ENCODE measurements at regions not wholly inside any gene's neighbourhood (a gene's known extent, or its start where the extent isn't known, plus 50 kb on each side); places are given as distances from the start of the nearest gene placed in this dataset.
A peak's percentile ranks its signal among the peaks of the same experiment; 100 is the strongest.

DNA sequence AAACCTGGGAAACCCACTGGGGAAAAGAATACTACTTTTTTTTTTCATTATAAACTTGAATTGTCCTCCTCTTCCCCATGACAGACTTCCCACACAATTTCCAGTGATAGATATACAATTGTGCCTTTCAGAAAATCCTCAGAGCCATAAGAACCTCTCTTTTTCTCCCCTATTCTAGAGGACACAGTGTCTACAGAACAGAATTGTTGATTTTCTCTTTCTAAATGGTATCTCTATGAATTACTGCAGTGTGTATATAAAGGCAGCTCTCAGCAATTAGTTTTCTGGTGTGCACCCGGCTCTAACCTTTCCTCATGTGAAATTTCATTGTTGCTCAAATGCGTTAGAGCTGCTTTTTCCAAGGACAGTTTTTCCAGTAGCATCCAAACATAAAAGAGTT lies 430.1 kb downstream of the TUSC7 start:
- Histone ChIP-seq H3K4me3 (no peak overlapping the region), H3K36me3 (no peaks in the 10 kb centered on the region), H3K9me3 (ENCODE audit: low read depth) (no peaks in the 10 kb centered on the region), H3K27me3 (no peaks in the 10 kb centered on the region), H3K4me1 (ENCODE audit: low read depth) (peaks cover 7% of the 10 kb centered on the region), H3K27ac (no peak overlapping the region)
- TF ChIP-seq CTCF (IDR thresholded peaks at IDR 0.05; ENCODE audit: low read depth, low read length): no peak
- no peak for DNase-seq (ENCODE audit: low read depth in 1 of 2, low spot score in 1 of 2)

- no peak for TF ChIP-seq CTCF (IDR thresholded peaks at IDR 0.05; ENCODE audit: low read depth, low read length)
- Histone ChIP-seq H3K9me3 (ENCODE audit: low read depth) (no peaks in the 10 kb centered on the region), H3K27me3 (no peaks in the 10 kb centered on the region), H3K4me3 (no peak overlapping the region), H3K4me1 (ENCODE audit: low read depth) (peaks cover 8% of the 10 kb centered on the region), H3K36me3 (no peaks in the 10 kb centered on the region), H3K27ac (no peak overlapping the region)
- DNase-seq (ENCODE audit: low read depth in 1 of 2, low spot score in 1 of 2): no peak
Measured at GRCh38 chr3:117141812-117142211, 432.2 kb downstream of the TUSC7 start.

DNA sequence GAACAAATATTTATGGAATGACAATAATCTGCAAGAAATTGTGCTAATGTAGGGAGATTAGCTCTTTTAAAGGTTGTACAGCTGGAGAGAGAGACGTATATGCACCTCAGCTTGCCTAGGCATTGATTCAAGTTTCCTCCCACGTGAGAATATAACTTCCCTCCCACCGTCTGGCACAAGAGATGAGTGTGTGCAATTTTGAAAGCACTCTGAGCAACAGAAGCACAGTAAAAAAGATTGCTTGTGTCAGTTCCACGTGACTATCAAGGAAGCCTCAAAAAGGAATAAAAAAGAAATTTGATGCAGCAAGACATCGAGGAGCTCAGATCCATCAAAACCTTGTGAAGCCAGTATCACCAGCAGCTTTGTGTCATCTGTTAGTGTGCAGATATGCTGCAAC lies 435.3 kb downstream of the TUSC7 start:
- Histone ChIP-seq H3K27ac (no peak overlapping the region), H3K9me3 (ENCODE audit: low read depth) (no peaks in the 10 kb centered on the region), H3K4me3 (no peak overlapping the region), H3K36me3 (no peaks in the 10 kb centered on the region), H3K4me1 (ENCODE audit: low read depth) (peaks cover 13% of the 10 kb centered on the region), H3K27me3 (no peaks in the 10 kb centered on the region)
- peak in 1 of 2 donors; percentile 11 for DNase-seq (ENCODE audit: low read depth in 1 of 2, low spot score in 1 of 2)
- TF ChIP-seq CTCF (IDR thresholded peaks at IDR 0.05; ENCODE audit: low read depth, low read length): no peak

- no peak for DNase-seq (ENCODE audit: low read depth in 1 of 2, low spot score in 1 of 2)
- TF ChIP-seq CTCF (IDR thresholded peaks at IDR 0.05; ENCODE audit: low read depth, low read length): no peak
- Histone ChIP-seq H3K27me3 (no peaks in the 10 kb centered on the region), H3K9me3 (ENCODE audit: low read depth) (no peaks in the 10 kb centered on the region), H3K4me1 (ENCODE audit: low read depth) (peaks cover 13% of the 10 kb centered on the region), H3K27ac (no peak overlapping the region), H3K36me3 (no peaks in the 10 kb centered on the region), H3K4me3 (no peak overlapping the region)
Measured at GRCh38 chr3:117145677-117146076, 436.1 kb downstream of the TUSC7 start.

DNA sequence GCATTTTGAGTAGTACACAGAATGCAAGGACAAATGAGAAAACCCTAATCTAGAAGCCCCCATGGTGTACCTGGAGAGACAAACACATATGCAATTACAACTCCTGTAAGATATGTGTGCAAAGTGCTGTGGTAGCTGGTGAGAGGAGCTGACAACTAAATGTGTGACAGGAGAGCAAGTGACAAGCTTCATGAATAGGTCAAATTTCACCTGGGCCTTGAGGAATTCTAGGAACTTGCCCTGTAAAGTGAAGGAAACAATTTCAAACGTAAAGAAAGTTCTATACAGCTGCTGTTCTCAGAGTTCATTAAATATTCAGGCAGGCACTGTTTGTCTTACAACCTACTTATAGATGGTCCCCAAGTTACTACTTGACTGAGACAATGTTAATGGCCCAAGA lies 437.0 kb downstream of the TUSC7 start:
- peak in 1 of 2 donors; percentile 12 for DNase-seq (ENCODE audit: low read depth in 1 of 2, low spot score in 1 of 2)

More for the DNA sequence above, 437.0 kb downstream of the TUSC7 start:
- Histone ChIP-seq H3K27me3 (no peaks in the 10 kb centered on the region), H3K4me1 (ENCODE audit: low read depth) (peaks cover 13% of the 10 kb centered on the region), H3K36me3 (no peaks in the 10 kb centered on the region), H3K27ac (no peak overlapping the region), H3K9me3 (ENCODE audit: low read depth) (no peaks in the 10 kb centered on the region), H3K4me3 (no peak overlapping the region)
- no peak for TF ChIP-seq CTCF (IDR thresholded peaks at IDR 0.05; ENCODE audit: low read depth, low read length)

Data from cardiac muscle cell (in vitro differentiated cells and primary cell).